WTC11 (cell line): ENCODE measurements at regions not wholly inside any gene's neighbourhood (a gene's known extent, or its start where the extent isn't known, plus 50 kb on each side); places are given as distances from the start of the nearest gene placed in this dataset.

ENCODE experiments used
- ATAC-seq: fragments of 200-7000 bp; cut with Tn5 transposase; 2 replicates; pipeline ENCODE4 v1.10.0; 2021; ENCODE audit warnings: mild to moderate bottlenecking, moderate library complexity
- CTCF ChIA-PET: fragments of 300-600 bp; sonication (Branson Sonifier 250); formaldehyde crosslinking; loops from one replicate; lab custom pipeline; 2021; ENCODE audit warnings: antibody characterized with exemption; lab: Charles Lee
- POLR2A ChIA-PET: fragments of 350-600 bp; sonication (Branson Sonifier 250); formaldehyde crosslinking; loops from one replicate; lab custom pipeline; 2021; ENCODE audit warnings: antibody characterized with exemption; lab: Charles Lee
- DNase-seq: peaks from one replicate; pipeline ENCODE4 v3.0.0; 2021; ENCODE audit warnings: low spot score
- H3K27ac Mint-ChIP-seq: 2 replicates; pipeline ENCODE4 v1.8.0; 2021; ENCODE audit warnings: mixed read lengths
- H3K27me3 Mint-ChIP-seq: 2 replicates; pipeline ENCODE4 v1.8.0; 2021; ENCODE audit warnings: low read depth, mild to moderate bottlenecking, moderate library complexity, mixed read lengths
- H3K36me3 Mint-ChIP-seq: 2 replicates; pipeline ENCODE4 v1.8.0; 2021; ENCODE audit warnings: mixed read lengths
- H3K4me1 Mint-ChIP-seq: 2 replicates; pipeline ENCODE4 v1.8.0; 2022; ENCODE audit warnings: mixed read lengths
- H3K4me3 Mint-ChIP-seq: 2 replicates; pipeline ENCODE4 v1.8.0; 2021; ENCODE audit warnings: mild to moderate bottlenecking, moderate library complexity, mixed read lengths
- H3K9me3 Mint-ChIP-seq: 2 replicates; pipeline ENCODE4 v1.8.0; 2021; ENCODE audit warnings: mixed read lengths
- ARID4B ChIP-seq: sonication (generic); formaldehyde crosslinking; IDR thresholded peaks from 2 replicates; pipeline ENCODE4 v1.8.0; 2023; ENCODE audit warnings: missing genetic modification reagents, mild to moderate bottlenecking, borderline replicate concordance
- E2F4 ChIP-seq: sonication (generic); formaldehyde crosslinking; IDR thresholded peaks from 2 replicates; pipeline ENCODE4 v1.8.1; 2022; ENCODE audit warnings: low read depth, mild to moderate bottlenecking, moderate library complexity, missing genetic modification reagents, borderline replicate concordance
- ELF4 ChIP-seq: sonication (generic); formaldehyde crosslinking; IDR thresholded peaks from 2 replicates; pipeline ENCODE4 v1.8.1; 2022; ENCODE audit warnings: low read depth, mild to moderate bottlenecking, moderate library complexity, missing genetic modification reagents
- ESRRA ChIP-seq: sonication (generic); formaldehyde crosslinking; IDR thresholded peaks from 2 replicates; pipeline ENCODE4 v1.8.1; 2022; ENCODE audit warnings: mild to moderate bottlenecking, missing genetic modification reagents, borderline replicate concordance
- FOXK1 ChIP-seq: sonication (generic); formaldehyde crosslinking; IDR thresholded peaks from 2 replicates; pipeline ENCODE4 v1.8.0; 2022; ENCODE audit warnings: mild to moderate bottlenecking, moderate library complexity, missing genetic modification reagents
- HMGA2 ChIP-seq: fragments of 250-450 bp; sonication (Bioruptor Pico); IDR thresholded peaks from 2 replicates; pipeline ENCODE4 v1.4.0; 2021; ENCODE audit warnings: mild to moderate bottlenecking, moderate library complexity
- NFATC4 ChIP-seq: fragments of 250-450 bp; sonication (Bioruptor Pico); IDR thresholded peaks from 2 replicates; pipeline ENCODE4 v1.9.0; 2021; ENCODE audit warnings: mild to moderate bottlenecking
- NR3C1 ChIP-seq: sonication (generic); formaldehyde crosslinking; conservative IDR thresholded peaks from 2 replicates; pipeline ENCODE4 v1.8.1; 2023; ENCODE audit warnings: low read depth, mild to moderate bottlenecking, missing genetic modification reagents
- PRDM15 ChIP-seq: sonication (generic); formaldehyde crosslinking; IDR thresholded peaks from 2 replicates; pipeline ENCODE4 v1.8.0; 2022; ENCODE audit warnings: missing genetic modification reagents
- RELA ChIP-seq: sonication (generic); formaldehyde crosslinking; IDR thresholded peaks from 2 replicates; pipeline ENCODE4 v1.8.1; 2022; ENCODE audit warnings: missing genetic modification reagents, mild to moderate bottlenecking, borderline replicate concordance
- SOX15 ChIP-seq: fragments of 250-450 bp; sonication (Bioruptor Pico); IDR thresholded peaks from 2 replicates; pipeline ENCODE4 v1.9.0; 2021; ENCODE audit warnings: mild to moderate bottlenecking
- TP53 ChIP-seq: sonication (generic); formaldehyde crosslinking; IDR thresholded peaks from 2 replicates; pipeline ENCODE4 v1.8.1; 2023; ENCODE audit warnings: mild to moderate bottlenecking, missing genetic modification reagents
- TF ChIP-seq, protein P1 (sequence below): fragments of 250-450 bp; sonication (Bioruptor Pico); IDR thresholded peaks from 2 replicates; pipeline ENCODE4 v1.8.0; 2021; ENCODE audit warnings: mild to moderate bottlenecking
- TF ChIP-seq, protein P2 (sequence below): fragments of 250-450 bp; sonication (Bioruptor Pico); IDR thresholded peaks from 2 replicates; pipeline ENCODE4 v2.1.2; 2022; ENCODE audit warnings: mild to moderate bottlenecking, moderate library complexity
- TF ChIP-seq, protein P3 (sequence below): sonication (generic); formaldehyde crosslinking; conservative IDR thresholded peaks from 2 replicates; pipeline ENCODE4 v1.8.1; 2022; ENCODE audit warnings: mild to moderate bottlenecking, missing genetic modification reagents
- TF ChIP-seq, protein P4 (sequence below): sonication (generic); formaldehyde crosslinking; IDR thresholded peaks from 2 replicates; pipeline ENCODE4 v1.8.1; 2023; ENCODE audit warnings: mild to moderate bottlenecking, missing genetic modification reagents, moderate library complexity
- TF ChIP-seq, protein P5 (sequence below): fragments of 250-450 bp; sonication (Bioruptor Pico); IDR thresholded peaks from 2 replicates; pipeline ENCODE4 v1.9.0; 2021; ENCODE audit warnings: mild to moderate bottlenecking, borderline replicate concordance
- TF ChIP-seq, protein P6 (sequence below): sonication (generic); formaldehyde crosslinking; IDR thresholded peaks from 2 replicates; pipeline ENCODE4 v1.8.1; 2023; ENCODE audit warnings: mild to moderate bottlenecking, missing genetic modification reagents

DNA sequence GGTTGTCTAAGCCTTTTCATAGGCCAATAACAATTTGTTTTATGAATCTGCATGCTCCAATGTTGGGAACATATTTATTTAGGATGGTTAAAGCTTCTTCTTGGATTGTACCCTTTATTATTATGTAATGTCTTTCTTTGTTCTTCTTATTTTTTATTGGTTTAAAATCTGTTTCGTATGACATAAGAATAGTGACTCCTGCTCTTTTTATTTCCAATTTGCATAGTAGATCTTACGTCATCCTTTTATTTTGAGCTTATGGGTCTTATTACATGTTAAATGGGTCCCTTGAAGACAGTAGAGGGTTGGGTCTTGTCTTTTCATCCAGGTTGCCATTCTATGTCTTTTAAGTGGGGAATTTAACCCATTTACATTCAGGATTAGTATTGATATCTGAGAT, 561.9 kb upstream of the GHITM start:
- DNase-seq: no peak
- H3K27ac Mint-ChIP-seq: no peak overlapping the region
- H3K9me3 Mint-ChIP-seq: peaks cover 20% of the 10 kb centered on the region
- peaks cover 5% of the 10 kb centered on the region for H3K4me1 Mint-ChIP-seq
- ATAC-seq: no peak
- no peaks in the 10 kb centered on the region for H3K27me3 Mint-ChIP-seq
- CTCF ChIA-PET: interaction anchor here (1.5 kb wide), 1 partner anchor 15 kb away, joined by 3 read pairs; no protein-coding TSS in a partner anchor
- POLR2A ChIA-PET: no interaction called here
- peaks cover 8% of the 10 kb centered on the region for H3K36me3 Mint-ChIP-seq
- no peak overlapping the region for H3K4me3 Mint-ChIP-seq
- TF ChIP-seq, protein P1, sequence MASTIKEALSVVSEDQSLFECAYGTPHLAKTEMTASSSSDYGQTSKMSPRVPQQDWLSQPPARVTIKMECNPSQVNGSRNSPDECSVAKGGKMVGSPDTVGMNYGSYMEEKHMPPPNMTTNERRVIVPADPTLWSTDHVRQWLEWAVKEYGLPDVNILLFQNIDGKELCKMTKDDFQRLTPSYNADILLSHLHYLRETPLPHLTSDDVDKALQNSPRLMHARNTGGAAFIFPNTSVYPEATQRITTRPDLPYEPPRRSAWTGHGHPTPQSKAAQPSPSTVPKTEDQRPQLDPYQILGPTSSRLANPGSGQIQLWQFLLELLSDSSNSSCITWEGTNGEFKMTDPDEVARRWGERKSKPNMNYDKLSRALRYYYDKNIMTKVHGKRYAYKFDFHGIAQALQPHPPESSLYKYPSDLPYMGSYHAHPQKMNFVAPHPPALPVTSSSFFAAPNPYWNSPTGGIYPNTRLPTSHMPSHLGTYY: no peak
- no peak for TF ChIP-seq TP53 (CRISPR knock-in tag)
- TF ChIP-seq, protein P2, sequence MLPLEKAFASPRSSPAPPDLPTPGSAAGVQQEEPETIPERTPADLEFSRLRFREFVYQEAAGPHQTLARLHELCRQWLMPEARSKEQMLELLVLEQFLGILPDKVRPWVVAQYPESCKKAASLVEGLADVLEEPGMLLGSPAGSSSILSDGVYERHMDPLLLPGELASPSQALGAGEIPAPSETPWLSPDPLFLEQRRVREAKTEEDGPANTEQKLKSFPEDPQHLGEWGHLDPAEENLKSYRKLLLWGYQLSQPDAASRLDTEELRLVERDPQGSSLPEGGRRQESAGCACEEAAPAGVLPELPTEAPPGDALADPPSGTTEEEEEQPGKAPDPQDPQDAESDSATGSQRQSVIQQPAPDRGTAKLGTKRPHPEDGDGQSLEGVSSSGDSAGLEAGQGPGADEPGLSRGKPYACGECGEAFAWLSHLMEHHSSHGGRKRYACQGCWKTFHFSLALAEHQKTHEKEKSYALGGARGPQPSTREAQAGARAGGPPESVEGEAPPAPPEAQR: no peak
- TF ChIP-seq, protein P3, sequence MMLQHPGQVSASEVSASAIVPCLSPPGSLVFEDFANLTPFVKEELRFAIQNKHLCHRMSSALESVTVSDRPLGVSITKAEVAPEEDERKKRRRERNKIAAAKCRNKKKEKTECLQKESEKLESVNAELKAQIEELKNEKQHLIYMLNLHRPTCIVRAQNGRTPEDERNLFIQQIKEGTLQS (CRISPR knock-in tag): no peak
- TF ChIP-seq HMGA2 (CRISPR knock-in tag): no peak
- TF ChIP-seq PRDM15 (CRISPR knock-in tag): no peak
- no peak for TF ChIP-seq NFATC4 (CRISPR knock-in tag)
- TF ChIP-seq ESRRA (CRISPR knock-in tag): no peak
- TF ChIP-seq, protein P4, sequence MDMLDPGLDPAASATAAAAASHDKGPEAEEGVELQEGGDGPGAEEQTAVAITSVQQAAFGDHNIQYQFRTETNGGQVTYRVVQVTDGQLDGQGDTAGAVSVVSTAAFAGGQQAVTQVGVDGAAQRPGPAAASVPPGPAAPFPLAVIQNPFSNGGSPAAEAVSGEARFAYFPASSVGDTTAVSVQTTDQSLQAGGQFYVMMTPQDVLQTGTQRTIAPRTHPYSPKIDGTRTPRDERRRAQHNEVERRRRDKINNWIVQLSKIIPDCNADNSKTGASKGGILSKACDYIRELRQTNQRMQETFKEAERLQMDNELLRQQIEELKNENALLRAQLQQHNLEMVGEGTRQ (CRISPR knock-in tag): no peak
- no peak for TF ChIP-seq RELA (CRISPR knock-in tag)
- TF ChIP-seq SOX15 (CRISPR knock-in tag): no peak
- TF ChIP-seq, protein P5, sequence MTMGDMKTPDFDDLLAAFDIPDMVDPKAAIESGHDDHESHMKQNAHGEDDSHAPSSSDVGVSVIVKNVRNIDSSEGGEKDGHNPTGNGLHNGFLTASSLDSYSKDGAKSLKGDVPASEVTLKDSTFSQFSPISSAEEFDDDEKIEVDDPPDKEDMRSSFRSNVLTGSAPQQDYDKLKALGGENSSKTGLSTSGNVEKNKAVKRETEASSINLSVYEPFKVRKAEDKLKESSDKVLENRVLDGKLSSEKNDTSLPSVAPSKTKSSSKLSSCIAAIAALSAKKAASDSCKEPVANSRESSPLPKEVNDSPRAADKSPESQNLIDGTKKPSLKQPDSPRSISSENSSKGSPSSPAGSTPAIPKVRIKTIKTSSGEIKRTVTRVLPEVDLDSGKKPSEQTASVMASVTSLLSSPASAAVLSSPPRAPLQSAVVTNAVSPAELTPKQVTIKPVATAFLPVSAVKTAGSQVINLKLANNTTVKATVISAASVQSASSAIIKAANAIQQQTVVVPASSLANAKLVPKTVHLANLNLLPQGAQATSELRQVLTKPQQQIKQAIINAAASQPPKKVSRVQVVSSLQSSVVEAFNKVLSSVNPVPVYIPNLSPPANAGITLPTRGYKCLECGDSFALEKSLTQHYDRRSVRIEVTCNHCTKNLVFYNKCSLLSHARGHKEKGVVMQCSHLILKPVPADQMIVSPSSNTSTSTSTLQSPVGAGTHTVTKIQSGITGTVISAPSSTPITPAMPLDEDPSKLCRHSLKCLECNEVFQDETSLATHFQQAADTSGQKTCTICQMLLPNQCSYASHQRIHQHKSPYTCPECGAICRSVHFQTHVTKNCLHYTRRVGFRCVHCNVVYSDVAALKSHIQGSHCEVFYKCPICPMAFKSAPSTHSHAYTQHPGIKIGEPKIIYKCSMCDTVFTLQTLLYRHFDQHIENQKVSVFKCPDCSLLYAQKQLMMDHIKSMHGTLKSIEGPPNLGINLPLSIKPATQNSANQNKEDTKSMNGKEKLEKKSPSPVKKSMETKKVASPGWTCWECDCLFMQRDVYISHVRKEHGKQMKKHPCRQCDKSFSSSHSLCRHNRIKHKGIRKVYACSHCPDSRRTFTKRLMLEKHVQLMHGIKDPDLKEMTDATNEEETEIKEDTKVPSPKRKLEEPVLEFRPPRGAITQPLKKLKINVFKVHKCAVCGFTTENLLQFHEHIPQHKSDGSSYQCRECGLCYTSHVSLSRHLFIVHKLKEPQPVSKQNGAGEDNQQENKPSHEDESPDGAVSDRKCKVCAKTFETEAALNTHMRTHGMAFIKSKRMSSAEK (CRISPR knock-in tag): no peak
- no peak for TF ChIP-seq FOXK1 (CRISPR knock-in tag)
- TF ChIP-seq ELF4: no peak
- TF ChIP-seq NR3C1 (CRISPR knock-in tag): no peak
- TF ChIP-seq, protein P6, sequence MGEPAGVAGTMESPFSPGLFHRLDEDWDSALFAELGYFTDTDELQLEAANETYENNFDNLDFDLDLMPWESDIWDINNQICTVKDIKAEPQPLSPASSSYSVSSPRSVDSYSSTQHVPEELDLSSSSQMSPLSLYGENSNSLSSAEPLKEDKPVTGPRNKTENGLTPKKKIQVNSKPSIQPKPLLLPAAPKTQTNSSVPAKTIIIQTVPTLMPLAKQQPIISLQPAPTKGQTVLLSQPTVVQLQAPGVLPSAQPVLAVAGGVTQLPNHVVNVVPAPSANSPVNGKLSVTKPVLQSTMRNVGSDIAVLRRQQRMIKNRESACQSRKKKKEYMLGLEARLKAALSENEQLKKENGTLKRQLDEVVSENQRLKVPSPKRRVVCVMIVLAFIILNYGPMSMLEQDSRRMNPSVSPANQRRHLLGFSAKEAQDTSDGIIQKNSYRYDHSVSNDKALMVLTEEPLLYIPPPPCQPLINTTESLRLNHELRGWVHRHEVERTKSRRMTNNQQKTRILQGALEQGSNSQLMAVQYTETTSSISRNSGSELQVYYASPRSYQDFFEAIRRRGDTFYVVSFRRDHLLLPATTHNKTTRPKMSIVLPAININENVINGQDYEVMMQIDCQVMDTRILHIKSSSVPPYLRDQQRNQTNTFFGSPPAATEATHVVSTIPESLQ: no peak
- no peak for TF ChIP-seq E2F4 (CRISPR knock-in tag)
- no peak for TF ChIP-seq ARID4B (CRISPR knock-in tag)
